Stimulated activated CD8-positive, alpha-beta memory T cell treated with anti-CD3 and anti-CD28 coated beads, Interleukin-7, amount 100 ng/mL, for 4 hours (primary cell): ENCODE measurements at regions not wholly inside any gene's neighbourhood (a gene's known extent, or its start where the extent isn't known, plus 50 kb on each side); places are given as distances from the start of the nearest gene placed in this dataset.

Experiments used
- DNase-seq, 2 donors: peaks; one replicate each; pipeline ENCODE4 v3.0.0-alpha.2; 2020; ENCODE audit warnings: low read depth in 2 of 2

DNA sequence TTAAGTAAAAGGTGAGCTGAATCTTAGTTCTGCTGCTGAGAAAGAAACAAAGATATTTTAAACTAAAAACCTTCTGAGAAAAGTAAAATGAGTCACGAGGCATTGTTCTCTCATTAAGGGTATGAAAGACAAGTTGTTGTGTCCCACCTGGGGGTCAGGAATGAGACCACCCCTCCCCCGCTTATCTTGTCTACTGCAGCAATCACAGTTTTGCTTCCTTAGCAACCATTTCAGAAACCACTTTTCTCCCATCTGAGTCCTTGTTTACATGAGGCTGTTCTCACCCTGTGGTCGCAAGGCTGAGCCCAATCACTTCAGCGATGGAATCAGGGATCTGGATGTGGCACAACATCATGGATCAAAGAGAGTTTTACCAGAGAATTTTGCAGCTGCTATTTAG, 377.6 kb upstream of the NETO1 start:
- no peak for DNase-seq

GRCh38 chr18:73244401-73244800, 376.6 kb upstream of the NETO1 start:
- DNase-seq, result no peak

- no peak for DNase-seq
Measured at GRCh38 chr18:73240899-73241298, 373.1 kb upstream of the NETO1 start.

- DNase-seq, result no peak
Measured at GRCh38 chr18:73235921-73236320, 368.1 kb upstream of the NETO1 start.

GRCh38 chr18:73235491-73235890, 367.7 kb upstream of the NETO1 start:
- no peak for DNase-seq

GRCh38 chr18:73232933-73233332, 365.1 kb upstream of the NETO1 start:
- DNase-seq, result no peak

- no peak for DNase-seq
Measured at GRCh38 chr18:73220663-73221062, 352.9 kb upstream of the NETO1 start.

DNA sequence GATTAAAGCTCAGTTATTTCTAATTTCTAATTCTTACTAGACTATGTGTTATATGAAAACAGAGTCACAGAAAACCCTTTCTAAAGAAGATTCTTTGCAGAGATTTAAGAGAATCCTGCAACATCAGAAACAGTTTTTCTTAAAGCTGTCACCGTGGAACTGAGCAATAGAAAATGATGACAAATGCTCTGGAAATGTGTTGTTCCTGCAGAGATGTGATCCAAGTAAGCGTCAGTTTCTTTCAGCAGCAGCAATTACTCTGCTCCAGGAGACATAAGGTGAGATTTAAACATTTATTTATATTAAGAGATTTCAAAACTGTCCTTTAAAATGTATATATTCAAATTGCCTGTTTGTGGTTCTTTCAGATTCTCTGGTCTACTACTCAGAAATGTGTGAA, 350.5 kb upstream of the NETO1 start:
- no peak for DNase-seq

- DNase-seq, result no peak
Measured at GRCh38 chr18:73214970-73215369, 347.2 kb upstream of the NETO1 start.

- DNase-seq, result no peak
Measured at GRCh38 chr18:73212442-73212841, 344.7 kb upstream of the NETO1 start.

DNA sequence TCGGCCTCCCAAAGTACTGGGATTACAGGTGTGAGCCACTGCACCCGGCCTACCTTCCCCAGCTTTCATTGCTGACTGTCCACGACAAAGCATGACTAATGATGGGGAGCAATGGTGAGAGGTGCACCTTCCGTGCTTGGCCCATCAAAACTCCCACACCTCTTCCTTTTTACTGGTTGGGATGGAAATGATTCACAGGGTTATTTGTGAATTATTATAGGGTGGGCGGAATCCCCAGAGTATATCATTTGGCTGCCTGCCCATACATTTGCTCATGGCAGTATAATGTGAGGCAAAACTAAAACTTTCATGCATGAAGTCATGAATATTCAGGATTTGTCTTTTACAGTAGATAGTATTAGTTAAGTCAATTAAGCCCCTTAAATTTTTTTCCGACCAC, 334.2 kb upstream of the NETO1 start:
- DNase-seq, result no peak

DNA sequence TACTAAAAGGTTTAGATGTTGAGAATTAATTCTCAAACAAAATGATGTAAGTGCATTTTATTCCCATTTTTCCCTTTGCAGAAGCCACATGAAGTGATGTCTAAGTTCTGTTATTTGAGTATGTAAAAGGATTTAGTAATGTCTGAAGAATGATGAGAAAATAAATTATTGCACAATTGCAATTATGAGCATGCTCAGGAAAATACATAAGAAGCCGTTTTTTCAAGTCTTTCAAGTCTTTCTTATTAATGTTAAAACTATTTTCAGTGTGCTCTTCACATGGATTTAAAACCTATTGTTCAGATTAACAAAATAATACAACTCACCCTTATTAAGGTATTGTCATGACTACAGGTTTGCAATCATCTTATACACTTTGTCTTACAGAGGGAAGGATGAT, 331.4 kb upstream of the NETO1 start:
- DNase-seq, result no peak

DNA sequence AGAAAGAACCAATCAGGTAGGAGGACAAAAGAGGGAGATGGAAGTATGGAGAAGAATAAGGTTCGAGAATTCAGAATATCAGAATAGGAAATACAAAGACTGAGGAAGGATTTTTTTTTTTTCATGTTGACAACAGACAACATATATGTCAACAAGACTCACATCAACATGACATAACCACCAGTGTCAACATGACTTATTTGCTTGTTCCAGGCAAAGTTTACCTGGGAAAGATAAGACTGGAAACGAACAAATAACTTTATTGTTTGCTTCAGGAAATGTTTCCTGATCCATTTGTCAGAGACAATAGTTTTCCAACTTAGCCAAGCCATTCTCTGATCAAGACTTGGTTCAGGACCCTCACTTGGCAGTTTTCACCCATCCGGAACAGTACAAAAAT, 321.9 kb upstream of the NETO1 start:
- no peak for DNase-seq

- no peak for DNase-seq
Measured at GRCh38 chr18:73168236-73168635, 300.4 kb upstream of the NETO1 start.

DNA sequence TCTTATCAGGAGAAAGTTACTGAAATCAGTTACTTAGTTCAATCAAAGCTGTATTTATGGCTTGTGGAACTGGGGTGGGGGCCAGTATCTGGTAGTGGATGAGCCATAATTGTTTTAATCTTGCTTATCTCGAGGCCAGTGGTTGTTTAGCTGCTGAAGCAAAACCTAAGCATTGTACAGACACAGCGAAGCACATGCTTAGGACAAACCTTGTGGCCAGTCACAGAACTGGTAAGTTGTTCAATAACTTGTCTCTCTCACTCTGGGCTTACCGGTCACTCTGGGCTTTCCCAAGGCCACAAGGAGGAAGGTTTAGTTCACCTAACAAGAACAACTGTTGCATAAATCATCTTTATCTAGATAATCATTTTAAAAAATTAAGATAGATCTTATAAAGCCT, 296.6 kb upstream of the NETO1 start:
- no peak for DNase-seq

DNA sequence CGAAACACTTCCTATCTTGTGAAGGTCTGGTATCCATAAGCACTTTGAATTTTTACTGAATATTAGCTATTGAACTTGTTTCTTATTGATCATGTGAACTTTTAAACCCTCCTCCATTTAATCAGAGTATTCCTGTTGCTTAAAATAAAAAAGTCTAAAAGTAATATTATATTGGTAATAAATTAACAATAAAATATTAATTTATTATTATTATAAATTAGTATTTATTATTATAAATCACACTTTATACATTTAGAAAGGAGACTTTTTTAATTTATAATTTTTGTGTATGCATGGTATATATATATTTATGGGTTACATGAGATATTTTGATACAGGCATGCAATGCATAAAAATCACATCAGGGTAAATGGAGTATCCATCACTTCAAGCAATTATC, 295.4 kb upstream of the NETO1 start:
- no peak for DNase-seq

DNA sequence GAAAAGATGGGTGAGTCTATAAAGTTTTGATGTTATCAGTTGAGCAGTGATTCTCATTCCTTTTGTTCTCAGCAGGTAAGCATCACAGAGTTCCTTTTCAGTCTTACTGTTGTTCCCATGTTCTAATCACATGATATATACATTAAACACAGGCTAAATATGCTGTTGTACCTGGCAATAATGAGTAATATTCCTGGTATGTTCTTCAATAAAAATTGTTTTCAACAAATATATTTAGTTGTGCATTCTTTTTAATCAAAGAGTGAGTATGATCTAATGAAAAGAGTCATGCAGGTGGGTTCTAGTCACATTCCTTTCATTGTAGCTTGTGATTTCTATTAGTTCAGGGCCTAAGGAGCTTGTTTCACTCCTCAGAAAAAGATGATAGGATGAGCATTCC, 288.3 kb upstream of the NETO1 start:
- no peak for DNase-seq

DNA sequence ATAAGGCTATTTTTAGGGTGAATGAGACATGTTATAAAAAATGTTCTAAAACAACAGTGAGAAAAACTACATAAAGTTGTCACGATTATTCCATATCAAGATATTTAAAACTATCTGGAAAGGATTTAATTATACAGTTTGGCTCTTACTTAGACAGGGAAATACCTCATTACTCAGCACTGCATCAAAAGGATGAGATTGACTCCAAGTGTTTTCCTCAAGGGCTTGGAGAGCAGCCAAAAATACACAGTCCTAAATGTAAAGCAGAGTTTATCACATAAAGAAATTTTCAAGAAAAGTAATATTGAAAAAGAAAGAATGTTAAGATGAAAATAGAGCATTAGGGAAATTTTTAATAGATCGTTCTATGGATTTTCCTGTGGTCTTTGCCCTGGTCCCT, 285.5 kb upstream of the NETO1 start:
- DNase-seq, result no peak

DNA sequence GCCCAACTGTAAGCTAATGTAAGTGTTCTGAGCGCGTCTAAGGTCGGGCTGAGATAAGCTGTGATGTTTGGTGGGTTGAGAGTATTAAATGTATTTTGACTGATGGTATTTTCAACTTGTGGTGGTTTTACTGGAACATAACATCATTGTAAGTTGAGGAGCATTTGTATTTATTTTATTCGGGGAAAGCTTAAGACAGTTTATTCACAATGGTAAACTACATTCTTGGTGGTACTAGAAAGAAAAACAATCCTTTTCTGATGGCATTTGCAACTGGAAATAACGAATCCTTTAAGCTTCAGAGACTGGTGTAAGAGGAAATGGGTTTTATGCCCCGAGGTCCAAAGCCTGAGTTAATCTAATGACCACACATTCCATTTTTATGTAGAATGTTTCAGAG, 283.3 kb upstream of the NETO1 start:
- no peak for DNase-seq

GRCh38 chr18:73150199-73150598, 282.4 kb upstream of the NETO1 start:
- no peak for DNase-seq

DNA sequence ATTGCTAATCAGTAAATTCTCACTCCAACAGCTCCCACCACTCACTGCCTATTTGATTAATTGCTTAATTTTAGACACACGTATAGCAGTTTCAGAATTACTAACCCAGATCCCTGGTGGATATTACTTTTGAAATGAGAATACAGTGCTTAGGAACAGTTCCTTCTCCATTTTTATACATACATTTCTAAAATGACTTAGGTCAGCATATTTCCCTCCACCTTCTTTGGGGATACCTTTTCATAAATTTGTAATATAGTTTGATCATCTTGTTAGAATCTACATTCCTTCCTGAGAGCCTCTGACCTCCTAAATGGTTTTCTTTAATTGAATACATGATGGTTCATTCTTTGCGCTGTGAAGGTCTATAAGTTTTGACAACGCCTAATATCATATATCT, 279.8 kb upstream of the NETO1 start:
- DNase-seq, result no peak

GRCh38 chr18:73144030-73144429, 276.2 kb upstream of the NETO1 start:
- DNase-seq, result no peak

DNA sequence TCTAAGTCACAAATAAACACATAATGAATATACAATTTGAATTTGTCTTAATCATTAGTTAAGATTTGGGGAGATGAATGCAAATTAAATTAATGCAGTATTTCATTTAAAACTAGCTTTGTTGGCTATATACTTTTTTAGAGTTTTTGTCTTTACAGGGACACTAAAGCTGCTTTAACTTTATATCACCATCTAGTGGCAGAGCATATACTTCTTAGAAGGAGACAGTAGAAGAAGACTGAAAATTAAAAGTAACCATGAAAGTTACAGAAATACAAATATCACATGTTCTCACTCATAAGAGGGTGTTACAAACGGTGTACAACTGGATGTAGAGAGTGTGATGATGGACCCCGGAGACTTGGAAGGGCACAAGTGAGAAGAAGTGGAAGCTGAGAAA, 268.3 kb upstream of the NETO1 start:
- no peak for DNase-seq

DNA sequence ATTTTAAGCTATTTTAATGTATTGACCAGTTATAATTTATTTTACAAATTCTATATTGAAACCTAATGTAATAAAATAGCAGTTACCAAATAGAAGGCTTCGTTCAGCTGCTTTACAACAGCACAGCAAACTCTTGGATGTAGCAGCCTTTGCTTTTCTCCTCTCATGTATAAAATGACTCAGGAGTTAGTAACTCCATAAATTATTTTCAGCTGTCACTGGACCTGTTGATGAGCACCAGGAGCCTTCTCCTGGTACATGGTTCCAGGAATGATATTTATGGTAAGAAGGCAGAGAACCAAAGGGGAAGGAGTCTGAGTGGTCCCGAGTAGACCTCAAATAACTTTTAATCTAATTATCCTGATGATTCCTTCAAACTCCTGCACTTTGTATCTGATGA, 256.4 kb upstream of the NETO1 start:
- DNase-seq, result no peak

DNA sequence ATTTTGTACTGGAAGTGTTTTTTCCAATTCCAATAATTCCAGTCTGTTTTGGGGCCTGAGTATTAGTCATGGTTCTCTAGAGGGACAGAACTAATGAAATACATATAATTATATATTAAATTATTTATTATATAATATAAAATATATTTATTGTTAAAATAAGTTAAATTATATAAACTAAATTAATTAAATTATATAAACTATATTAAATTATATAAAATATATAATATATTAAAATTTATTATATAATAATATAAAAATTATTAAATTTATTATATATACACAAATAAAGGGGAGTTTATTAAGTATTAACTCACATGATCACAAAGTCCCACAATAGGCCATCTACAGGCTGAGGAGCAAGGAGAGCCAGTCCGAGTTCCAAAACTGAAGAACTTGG, 253.4 kb upstream of the NETO1 start:
- DNase-seq, result no peak
